ENCODE measurements at regions not wholly inside any gene's neighbourhood (a gene's known extent, or its start where the extent isn't known, plus 50 kb on each side); places are given as distances from the start of the nearest gene placed in this dataset.

- Histone ChIP-seq H3K4me3 (ENCODE audit: low read length) (no peak overlapping the region), H3K4me1 (ENCODE audit: control insufficient read depth, insufficient read depth, low read length) (no peaks in the 10 kb centered on the region), H3K9me3 (ENCODE audit: control insufficient read depth, insufficient read depth, low read length) (no peaks in the 10 kb centered on the region), H3K27ac (ENCODE audit: low read length) (no peak overlapping the region), H3K36me3 (ENCODE audit: control insufficient read depth, insufficient read depth, low read length) (no peaks in the 10 kb centered on the region), H3K27me3 (ENCODE audit: control insufficient read depth, insufficient read depth, low read length) (no peaks in the 10 kb centered on the region)
- DNase-seq (ENCODE audit: low read depth, low spot score): no peak
These were observed 398.8 kb downstream of the DUSP10 start for GRCh38 chr1:221343136-221343535.

GRCh38 chr1:221343607-221344006 is 398.3 kb downstream of the DUSP10 start:
- WGBS (ENCODE audit: insufficient coverage, insufficient read length): no CpG with 5 or more reads among the region's 3 CpGs
- Histone ChIP-seq H3K27me3 (ENCODE audit: control insufficient read depth, insufficient read depth, low read length) (no peaks in the 10 kb centered on the region), H3K4me1 (ENCODE audit: control insufficient read depth, insufficient read depth, low read length) (no peaks in the 10 kb centered on the region), H3K36me3 (ENCODE audit: control insufficient read depth, insufficient read depth, low read length) (no peaks in the 10 kb centered on the region), H3K9me3 (ENCODE audit: control insufficient read depth, insufficient read depth, low read length) (no peaks in the 10 kb centered on the region), H3K27ac (ENCODE audit: low read length) (no peak overlapping the region), H3K4me3 (ENCODE audit: low read length) (no peak overlapping the region)
- no peak for DNase-seq (ENCODE audit: low read depth, low spot score)

GRCh38 chr1:221344693-221345092 is 397.2 kb downstream of the DUSP10 start:
- no peak for DNase-seq (ENCODE audit: low read depth, low spot score)
- no peaks in the 10 kb centered on the region for H3K36me3 ChIP-seq (ENCODE audit: control insufficient read depth, insufficient read depth, low read length)
- H3K9me3 ChIP-seq (ENCODE audit: control insufficient read depth, insufficient read depth, low read length): no peaks in the 10 kb centered on the region
- H3K27me3 ChIP-seq (ENCODE audit: control insufficient read depth, insufficient read depth, low read length): no peaks in the 10 kb centered on the region
- no peak overlapping the region for H3K27ac ChIP-seq (ENCODE audit: low read length)
- H3K4me3 ChIP-seq (ENCODE audit: low read length): no peak overlapping the region
- H3K4me1 ChIP-seq (ENCODE audit: control insufficient read depth, insufficient read depth, low read length): no peaks in the 10 kb centered on the region
- no CpG with 5 or more reads among the region's 1 CpG for WGBS (ENCODE audit: insufficient coverage, insufficient read length)

GRCh38 chr1:221347706-221348105 is 394.2 kb downstream of the DUSP10 start:
- Histone ChIP-seq H3K27me3 (ENCODE audit: control insufficient read depth, insufficient read depth, low read length) (no peaks in the 10 kb centered on the region), H3K27ac (ENCODE audit: low read length) (no peak overlapping the region), H3K9me3 (ENCODE audit: control insufficient read depth, insufficient read depth, low read length) (no peaks in the 10 kb centered on the region), H3K4me3 (ENCODE audit: low read length) (no peak overlapping the region), H3K4me1 (ENCODE audit: control insufficient read depth, insufficient read depth, low read length) (no peaks in the 10 kb centered on the region), H3K36me3 (ENCODE audit: control insufficient read depth, insufficient read depth, low read length) (no peaks in the 10 kb centered on the region)
- no peak for DNase-seq (ENCODE audit: low read depth, low spot score)
- WGBS (ENCODE audit: insufficient coverage, insufficient read length): no CpG with 5 or more reads among the region's 2 CpGs

- Histone ChIP-seq H3K4me3 (ENCODE audit: low read length) (no peak overlapping the region), H3K4me1 (ENCODE audit: control insufficient read depth, insufficient read depth, low read length) (no peaks in the 10 kb centered on the region), H3K27ac (ENCODE audit: low read length) (no peak overlapping the region), H3K9me3 (ENCODE audit: control insufficient read depth, insufficient read depth, low read length) (no peaks in the 10 kb centered on the region), H3K27me3 (ENCODE audit: control insufficient read depth, insufficient read depth, low read length) (no peaks in the 10 kb centered on the region), H3K36me3 (ENCODE audit: control insufficient read depth, insufficient read depth, low read length) (no peaks in the 10 kb centered on the region)
- no CpG with 5 or more reads among the region's 1 CpG for WGBS (ENCODE audit: insufficient coverage, insufficient read length)
- DNase-seq (ENCODE audit: low read depth, low spot score): no peak
These were observed 391.8 kb downstream of the DUSP10 start for GRCh38 chr1:221350091-221350490.

- no peaks in the 10 kb centered on the region for H3K4me1 ChIP-seq (ENCODE audit: control insufficient read depth, insufficient read depth, low read length)
- no peak overlapping the region for H3K4me3 ChIP-seq (ENCODE audit: low read length)
- no peaks in the 10 kb centered on the region for H3K9me3 ChIP-seq (ENCODE audit: control insufficient read depth, insufficient read depth, low read length)
- H3K27me3 ChIP-seq (ENCODE audit: control insufficient read depth, insufficient read depth, low read length): no peaks in the 10 kb centered on the region
- DNase-seq (ENCODE audit: low read depth, low spot score): no peak
- WGBS (ENCODE audit: insufficient coverage, insufficient read length): no CpG with 5 or more reads among the region's 1 CpG
- H3K27ac ChIP-seq (ENCODE audit: low read length): no peak overlapping the region
- no peaks in the 10 kb centered on the region for H3K36me3 ChIP-seq (ENCODE audit: control insufficient read depth, insufficient read depth, low read length)
These were observed 385.2 kb downstream of the DUSP10 start for GRCh38 chr1:221356693-221357092.

- Histone ChIP-seq H3K36me3 (ENCODE audit: control insufficient read depth, insufficient read depth, low read length) (no peaks in the 10 kb centered on the region), H3K9me3 (ENCODE audit: control insufficient read depth, insufficient read depth, low read length) (no peaks in the 10 kb centered on the region), H3K4me3 (ENCODE audit: low read length) (no peak overlapping the region), H3K27ac (ENCODE audit: low read length) (no peak overlapping the region), H3K27me3 (ENCODE audit: control insufficient read depth, insufficient read depth, low read length) (no peaks in the 10 kb centered on the region), H3K4me1 (ENCODE audit: control insufficient read depth, insufficient read depth, low read length) (no peaks in the 10 kb centered on the region)
- WGBS (ENCODE audit: insufficient coverage, insufficient read length): 100% methylated on average over 1 of the region's 2 CpGs
- no peak for DNase-seq (ENCODE audit: low read depth, low spot score)
These were observed 378.9 kb downstream of the DUSP10 start for GRCh38 chr1:221363039-221363438.

GRCh38 chr1:221366495-221367110 is 375.3 kb downstream of the DUSP10 start:
- no peak overlapping the region for H3K27ac ChIP-seq (ENCODE audit: low read length)
- H3K27me3 ChIP-seq (ENCODE audit: control insufficient read depth, insufficient read depth, low read length): no peaks in the 10 kb centered on the region
- WGBS (ENCODE audit: insufficient coverage, insufficient read length): no CpG with 5 or more reads among the region's 3 CpGs
- no peaks in the 10 kb centered on the region for H3K36me3 ChIP-seq (ENCODE audit: control insufficient read depth, insufficient read depth, low read length)
- H3K9me3 ChIP-seq (ENCODE audit: control insufficient read depth, insufficient read depth, low read length): no peaks in the 10 kb centered on the region
- H3K4me1 ChIP-seq (ENCODE audit: control insufficient read depth, insufficient read depth, low read length): no peaks in the 10 kb centered on the region
- no peak for DNase-seq (ENCODE audit: low read depth, low spot score)
- H3K4me3 ChIP-seq (ENCODE audit: low read length): no peak overlapping the region

- Histone ChIP-seq H3K9me3 (ENCODE audit: control insufficient read depth, insufficient read depth, low read length) (no peaks in the 10 kb centered on the region), H3K4me3 (ENCODE audit: low read length) (no peak overlapping the region), H3K27me3 (ENCODE audit: control insufficient read depth, insufficient read depth, low read length) (no peaks in the 10 kb centered on the region), H3K4me1 (ENCODE audit: control insufficient read depth, insufficient read depth, low read length) (no peaks in the 10 kb centered on the region), H3K36me3 (ENCODE audit: control insufficient read depth, insufficient read depth, low read length) (no peaks in the 10 kb centered on the region), H3K27ac (ENCODE audit: low read length) (no peak overlapping the region)
- no CpG with 5 or more reads among the region's 3 CpGs for WGBS (ENCODE audit: insufficient coverage, insufficient read length)
- no peak for DNase-seq (ENCODE audit: low read depth, low spot score)
These were observed 370.2 kb downstream of the DUSP10 start for GRCh38 chr1:221371705-221372104.

- WGBS (ENCODE audit: insufficient coverage, insufficient read length): no CpG with 5 or more reads among the region's 1 CpG
These were observed 368.1 kb downstream of the DUSP10 start for GRCh38 chr1:221373795-221374194.

GRCh38 chr1:221376286-221376685 is 365.6 kb downstream of the DUSP10 start:
- Histone ChIP-seq H3K4me3 (ENCODE audit: low read length) (no peak overlapping the region), H3K27me3 (ENCODE audit: control insufficient read depth, insufficient read depth, low read length) (no peaks in the 10 kb centered on the region), H3K4me1 (ENCODE audit: control insufficient read depth, insufficient read depth, low read length) (no peaks in the 10 kb centered on the region), H3K9me3 (ENCODE audit: control insufficient read depth, insufficient read depth, low read length) (no peaks in the 10 kb centered on the region), H3K36me3 (ENCODE audit: control insufficient read depth, insufficient read depth, low read length) (no peaks in the 10 kb centered on the region), H3K27ac (ENCODE audit: low read length) (no peak overlapping the region)
- DNase-seq (ENCODE audit: low read depth, low spot score): no peak
- no CpG with 5 or more reads among the region's 5 CpGs for WGBS (ENCODE audit: insufficient coverage, insufficient read length)

More at GRCh38 chr1:221373795-221374194, 368.1 kb downstream of the DUSP10 start:
- DNase-seq (ENCODE audit: low read depth, low spot score): no peak
- no peak overlapping the region for H3K27ac ChIP-seq (ENCODE audit: low read length)
- no peaks in the 10 kb centered on the region for H3K4me1 ChIP-seq (ENCODE audit: control insufficient read depth, insufficient read depth, low read length)
- no peak overlapping the region for H3K4me3 ChIP-seq (ENCODE audit: low read length)
- H3K27me3 ChIP-seq (ENCODE audit: control insufficient read depth, insufficient read depth, low read length): no peaks in the 10 kb centered on the region
- no peaks in the 10 kb centered on the region for H3K36me3 ChIP-seq (ENCODE audit: control insufficient read depth, insufficient read depth, low read length)
- no peaks in the 10 kb centered on the region for H3K9me3 ChIP-seq (ENCODE audit: control insufficient read depth, insufficient read depth, low read length)

Measured in iPS DF 6.9 (cell line).